GM12874 (cell line): ENCODE measurements at regions not wholly inside any gene's neighbourhood (a gene's known extent, or its start where the extent isn't known, plus 50 kb on each side); places are given as distances from the start of the nearest gene placed in this dataset.

Source experiments
- TF ChIP-seq, protein P1 (sequence below): IDR thresholded peaks from 2 replicates; pipeline ENCODE4 v1.5.1; 2011; ENCODE audit warnings: low read depth, mild to moderate bottlenecking, control low read depth, low read length, moderate library complexity; ENCODE audit not compliant: insufficient read depth

DNA sequence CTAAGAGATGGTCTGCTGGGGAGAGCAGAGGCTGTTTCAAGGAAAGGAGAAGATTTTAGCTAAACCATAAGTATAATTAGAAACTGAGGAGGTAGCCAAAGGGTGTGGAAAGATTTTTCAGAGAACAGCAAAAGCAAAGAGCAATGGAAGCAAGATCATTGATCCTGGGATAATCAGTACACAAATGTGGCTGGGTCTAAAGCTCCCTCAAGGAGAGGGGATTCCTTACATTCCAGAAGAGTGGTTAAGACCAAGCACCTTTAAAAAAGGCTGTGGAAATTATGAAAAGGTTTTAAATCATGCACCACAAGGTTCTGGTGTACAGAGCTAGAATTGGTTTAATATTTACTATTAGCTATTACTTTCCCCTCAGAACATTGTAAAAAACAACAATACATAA is 246.0 kb upstream of the UBE2E3 start:
- TF ChIP-seq, protein P1, sequence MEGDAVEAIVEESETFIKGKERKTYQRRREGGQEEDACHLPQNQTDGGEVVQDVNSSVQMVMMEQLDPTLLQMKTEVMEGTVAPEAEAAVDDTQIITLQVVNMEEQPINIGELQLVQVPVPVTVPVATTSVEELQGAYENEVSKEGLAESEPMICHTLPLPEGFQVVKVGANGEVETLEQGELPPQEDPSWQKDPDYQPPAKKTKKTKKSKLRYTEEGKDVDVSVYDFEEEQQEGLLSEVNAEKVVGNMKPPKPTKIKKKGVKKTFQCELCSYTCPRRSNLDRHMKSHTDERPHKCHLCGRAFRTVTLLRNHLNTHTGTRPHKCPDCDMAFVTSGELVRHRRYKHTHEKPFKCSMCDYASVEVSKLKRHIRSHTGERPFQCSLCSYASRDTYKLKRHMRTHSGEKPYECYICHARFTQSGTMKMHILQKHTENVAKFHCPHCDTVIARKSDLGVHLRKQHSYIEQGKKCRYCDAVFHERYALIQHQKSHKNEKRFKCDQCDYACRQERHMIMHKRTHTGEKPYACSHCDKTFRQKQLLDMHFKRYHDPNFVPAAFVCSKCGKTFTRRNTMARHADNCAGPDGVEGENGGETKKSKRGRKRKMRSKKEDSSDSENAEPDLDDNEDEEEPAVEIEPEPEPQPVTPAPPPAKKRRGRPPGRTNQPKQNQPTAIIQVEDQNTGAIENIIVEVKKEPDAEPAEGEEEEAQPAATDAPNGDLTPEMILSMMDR, result no peak

DNA sequence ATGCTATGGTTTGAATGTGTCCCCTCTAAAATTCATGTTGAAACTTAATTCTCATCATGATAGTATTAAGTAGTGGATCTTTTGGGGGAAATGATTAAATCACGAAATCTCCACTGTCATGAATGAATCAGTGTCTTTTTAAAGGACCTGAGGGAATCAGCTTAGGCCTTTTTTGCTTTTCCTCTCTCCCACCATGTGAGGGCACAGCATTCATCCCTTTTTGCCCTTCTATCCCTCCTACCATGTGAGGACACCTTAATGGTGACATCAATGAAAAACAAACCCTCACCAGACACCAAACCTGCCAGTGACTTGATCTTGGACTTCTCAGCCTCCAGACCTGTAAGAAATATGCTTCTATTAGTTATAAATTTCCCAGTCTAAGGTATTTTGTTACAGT is 247.1 kb upstream of the UBE2E3 start:
- TF ChIP-seq, protein P1, result no peak

DNA sequence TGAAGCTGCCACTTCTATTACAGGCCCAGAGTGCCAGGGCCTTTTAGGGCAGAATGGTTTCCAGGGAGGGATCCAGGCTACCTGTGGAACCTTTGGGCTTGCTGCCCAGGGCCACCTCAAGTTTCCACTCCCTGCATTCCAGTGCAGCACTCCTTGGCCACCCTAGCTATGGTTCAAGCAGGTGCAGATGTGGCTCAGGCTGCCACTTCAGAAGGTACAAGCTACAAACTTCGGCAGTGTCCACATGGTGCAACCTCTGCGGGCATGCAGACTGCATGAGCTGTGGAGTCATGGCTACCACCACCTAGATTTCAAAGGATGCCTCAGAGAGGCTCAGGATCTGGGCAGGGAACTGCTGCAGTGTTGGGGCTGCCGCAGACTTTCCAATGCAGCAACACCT is 248.1 kb upstream of the UBE2E3 start:
- TF ChIP-seq, protein P1, result no peak

DNA sequence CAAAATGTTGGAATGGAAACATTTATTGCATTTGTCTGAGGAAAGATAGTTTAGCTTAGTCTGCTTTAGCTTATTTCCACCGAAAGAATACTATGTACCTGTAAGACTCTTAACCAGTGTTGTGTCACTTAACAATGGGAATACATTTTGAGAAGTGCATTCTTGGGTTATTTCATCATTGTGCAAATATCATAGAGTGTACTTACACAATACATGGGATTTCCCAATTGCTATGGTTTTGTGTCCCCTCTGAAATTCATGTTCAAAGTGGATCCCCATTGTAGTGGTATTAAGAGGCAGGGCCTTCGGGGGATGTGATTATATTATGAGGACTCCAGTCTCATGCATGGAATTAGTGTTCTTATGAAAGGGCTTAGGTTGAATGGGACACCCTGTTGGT is 249.4 kb upstream of the UBE2E3 start:
- TF ChIP-seq, protein P1, result no peak

DNA sequence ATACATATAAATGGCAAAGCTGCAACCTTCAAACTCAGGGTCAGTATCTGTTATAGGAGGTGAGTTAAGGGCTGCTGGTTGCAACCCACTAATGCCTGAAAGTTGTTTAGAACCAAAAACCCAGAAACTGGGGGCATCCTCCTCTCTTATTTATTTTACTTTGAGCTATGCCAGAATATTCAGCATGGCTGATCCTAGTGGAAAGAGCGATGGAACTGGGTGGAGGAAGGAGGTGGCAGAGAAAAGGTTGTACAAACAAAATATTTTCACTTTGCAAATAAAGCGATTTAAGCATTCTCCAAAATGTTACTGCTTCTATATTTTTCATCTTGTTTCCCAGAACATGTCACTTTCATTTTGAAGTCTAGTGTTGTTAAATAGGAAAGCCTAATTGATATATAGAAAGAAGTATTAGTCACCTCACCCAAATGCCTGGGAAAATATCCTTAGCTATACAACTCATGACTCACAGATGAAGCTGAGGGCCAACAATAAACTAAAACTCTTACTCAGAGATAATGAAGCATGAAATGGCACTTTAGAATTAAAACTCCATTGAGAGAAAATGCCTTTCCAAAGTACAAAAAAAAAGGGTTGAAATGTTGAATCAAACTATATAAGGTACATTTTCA is 251.4 kb upstream of the UBE2E3 start:
- TF ChIP-seq, protein P1, result no peak

DNA sequence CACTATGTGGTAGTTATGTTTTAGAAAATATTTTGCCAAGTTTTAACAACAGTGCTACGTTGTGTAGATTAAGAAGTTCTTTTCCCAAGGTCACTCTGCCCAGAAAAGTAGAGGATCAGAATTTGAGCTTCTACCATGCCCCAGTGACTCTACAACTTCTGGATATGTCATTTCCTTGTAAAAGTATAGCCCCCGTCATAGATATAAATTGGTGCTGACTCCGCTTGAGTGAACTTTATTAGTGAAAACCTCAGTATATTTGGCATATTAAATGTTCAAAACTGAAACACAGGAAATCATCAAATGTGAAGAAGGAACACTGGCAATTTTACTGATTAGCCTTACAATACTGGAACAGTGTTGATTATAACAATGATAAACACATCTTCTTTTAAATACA is 256.7 kb upstream of the UBE2E3 start:
- TF ChIP-seq, protein P1, result no peak

DNA sequence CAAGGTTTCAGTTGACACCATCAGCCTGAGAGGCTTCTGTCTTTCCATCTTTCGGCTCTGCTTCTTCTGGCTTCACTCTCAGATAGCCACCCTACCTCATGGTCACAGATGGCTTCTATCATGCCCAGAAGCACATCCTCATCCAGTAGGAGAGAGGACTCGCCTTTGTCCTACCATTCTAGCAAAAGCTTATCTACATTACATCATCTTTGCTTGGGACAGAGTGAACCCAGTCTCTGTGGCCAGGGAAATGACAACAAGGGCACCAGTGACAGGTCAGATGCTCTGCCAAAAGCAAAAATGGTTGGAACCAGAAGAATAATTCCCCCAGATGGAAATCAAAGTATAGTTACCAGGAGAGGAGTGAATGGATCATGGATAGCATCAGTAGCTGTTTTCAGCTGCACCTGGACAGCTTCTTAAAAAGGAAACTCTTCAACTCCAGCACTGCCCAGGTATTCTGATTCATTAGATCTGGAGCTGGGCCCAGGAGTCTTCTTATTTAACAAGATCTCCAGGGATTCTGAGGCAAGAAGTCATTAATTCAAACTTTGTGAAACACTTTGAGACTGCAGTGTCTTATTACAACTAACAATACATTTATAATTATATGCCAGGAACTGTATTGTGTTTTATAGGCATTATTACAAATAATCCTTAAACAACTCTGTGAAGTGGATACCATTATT is 257.7 kb upstream of the UBE2E3 start:
- TF ChIP-seq, protein P1, result no peak
